Activated T-helper 2 cell treated with anti-CD3 and anti-CD28 coated beads, Interferon-gamma antibody, Interleukin-2, Interleukin-4, amounts not matched to agents 10 μg/mL and 5 μg/mL and 100 μg/mL, durations not matched to agents 14 hours and 24 hours and 36 hours (primary cell): ENCODE measurements at regions not wholly inside any gene's neighbourhood (a gene's known extent, or its start where the extent isn't known, plus 50 kb on each side); places are given as distances from the start of the nearest gene placed in this dataset.
"Not testable (repeated sequence)": the region's sequence is repeated elsewhere in the genome, so short reads cannot be mapped to it uniquely, and the experiment has no call there.

Experiments
- DNase-seq: peaks from one replicate; pipeline ENCODE4 v3.0.0; 2021; ENCODE audit warnings: low spot score
- H3K27ac Mint-ChIP-seq: one replicate; pipeline ENCODE4 v1.8.0; 2021; ENCODE audit warnings: mixed read lengths
- H3K27me3 Mint-ChIP-seq: one replicate; pipeline ENCODE4 v1.8.0; 2021; ENCODE audit warnings: low read depth, mixed read lengths
- H3K36me3 Mint-ChIP-seq: one replicate; pipeline ENCODE4 v1.8.0; 2021; ENCODE audit warnings: low read depth, mixed read lengths
- H3K4me1 Mint-ChIP-seq: one replicate; pipeline ENCODE4 v1.8.0; 2021; ENCODE audit warnings: low read depth, mixed read lengths
- H3K4me3 Mint-ChIP-seq: one replicate; pipeline ENCODE4 v1.8.0; 2021; ENCODE audit warnings: low read depth, mild to moderate bottlenecking, moderate library complexity, mixed read lengths
- H3K9me3 Mint-ChIP-seq: one replicate; pipeline ENCODE4 v1.8.0; 2021; ENCODE audit warnings: mixed read lengths
- intact Hi-C: fragments of 100-400 bp; cut with micrococcal nuclease; formaldehyde crosslinking; loops from one replicate; pipeline ENCODE4 v1.15.1; 2023

- DNase-seq = no peak
- intact Hi-C loops = no loop called here
- H3K4me1 Mint-ChIP-seq = peaks cover 7% of the 10 kb centered on the region
- no peak overlapping the region for H3K27ac Mint-ChIP-seq
- peaks cover 14% of the 10 kb centered on the region for H3K27me3 Mint-ChIP-seq
- no peak overlapping the region for H3K4me3 Mint-ChIP-seq
- no peaks in the 10 kb centered on the region for H3K36me3 Mint-ChIP-seq
- no peaks in the 10 kb centered on the region for H3K9me3 Mint-ChIP-seq
These were observed 184.0 kb upstream of the IL12B start for GRCh38 chr5:159514229-159514810.

- intact Hi-C loops = loop anchor here (5.0 kb wide), 2 partner anchors 183 to 402 kb away; partner anchors contain the start of genes ADRA1B and IL12B
- no peaks in the 10 kb centered on the region for H3K9me3 Mint-ChIP-seq
- peaks cover 7% of the 10 kb centered on the region for H3K4me1 Mint-ChIP-seq
- DNase-seq = no peak
- H3K4me3 Mint-ChIP-seq = no peak overlapping the region
- no peaks in the 10 kb centered on the region for H3K36me3 Mint-ChIP-seq
- no peak overlapping the region for H3K27ac Mint-ChIP-seq
- H3K27me3 Mint-ChIP-seq = peaks cover 14% of the 10 kb centered on the region
These were observed 184.9 kb upstream of the IL12B start for GRCh38 chr5:159515197-159515596.

GRCh38 chr5:159515909-159516415 lies 185.7 kb upstream of the IL12B start:
- intact Hi-C loops = loop anchor here (1.0 to 5.0 kb wide), 4 partner anchors 184 to 471 kb away; partner anchors contain the start of genes ADRA1B and IL12B
- peaks cover 14% of the 10 kb centered on the region for H3K27me3 Mint-ChIP-seq
- peaks cover 7% of the 10 kb centered on the region for H3K4me1 Mint-ChIP-seq
- H3K9me3 Mint-ChIP-seq = no peaks in the 10 kb centered on the region
- no peak overlapping the region for H3K27ac Mint-ChIP-seq
- no peak overlapping the region for H3K4me3 Mint-ChIP-seq
- H3K36me3 Mint-ChIP-seq = no peaks in the 10 kb centered on the region
- DNase-seq = peak; percentile 50

- intact Hi-C loops = loop anchor here (5.0 kb wide), 2 partner anchors 186 to 399 kb away; partner anchors contain the start of genes ADRA1B and IL12B
- Mint-ChIP-seq H3K4me1 (peaks cover 7% of the 10 kb centered on the region), H3K9me3 (no peaks in the 10 kb centered on the region), H3K36me3 (no peaks in the 10 kb centered on the region), H3K27me3 (peaks cover 6% of the 10 kb centered on the region), H3K4me3 (no peak overlapping the region), H3K27ac (no peak overlapping the region)
- no peak for DNase-seq
These were observed 188.1 kb upstream of the IL12B start for GRCh38 chr5:159518371-159518770.

- Mint-ChIP-seq H3K4me3 (no peak overlapping the region), H3K27ac (no peak overlapping the region), H3K4me1 (peaks cover 7% of the 10 kb centered on the region), H3K27me3 (peaks cover 6% of the 10 kb centered on the region), H3K9me3 (no peaks in the 10 kb centered on the region), H3K36me3 (no peaks in the 10 kb centered on the region)
- DNase-seq = no peak
- intact Hi-C loops = loop anchor here (5.0 kb wide), 2 partner anchors 187 to 398 kb away; partner anchors contain the start of genes ADRA1B and IL12B
These were observed 189.1 kb upstream of the IL12B start for GRCh38 chr5:159519365-159519764.

GRCh38 chr5:159522841-159523240 lies 192.6 kb upstream of the IL12B start:
- Mint-ChIP-seq H3K36me3 (no peaks in the 10 kb centered on the region), H3K27ac (no peak overlapping the region), H3K4me1 (no peaks in the 10 kb centered on the region), H3K4me3 (no peak overlapping the region), H3K9me3 (no peaks in the 10 kb centered on the region), H3K27me3 (no peaks in the 10 kb centered on the region)
- intact Hi-C loops = no loop called here
- DNase-seq = no peak

GRCh38 chr5:159524279-159524678 lies 194.0 kb upstream of the IL12B start:
- H3K27ac Mint-ChIP-seq, H3K36me3 Mint-ChIP-seq, DNase-seq, H3K4me1 Mint-ChIP-seq, H3K27me3 Mint-ChIP-seq, H3K9me3 Mint-ChIP-seq, intact Hi-C loops, H3K4me3 Mint-ChIP-seq: not testable (repeated sequence)

- Mint-ChIP-seq H3K4me1 (no peaks in the 10 kb centered on the region), H3K27ac (no peak overlapping the region), H3K4me3 (no peak overlapping the region), H3K9me3 (no peaks in the 10 kb centered on the region), H3K27me3 (no peaks in the 10 kb centered on the region), H3K36me3 (no peaks in the 10 kb centered on the region)
- DNase-seq = no peak
- intact Hi-C loops = no loop called here
These were observed 194.8 kb upstream of the IL12B start for GRCh38 chr5:159525117-159525516.

- H3K27me3 Mint-ChIP-seq = no peaks in the 10 kb centered on the region
- intact Hi-C loops = no loop called here
These were observed 197.4 kb upstream of the IL12B start for GRCh38 chr5:159527546-159528254.

GRCh38 chr5:159531554-159532105 lies 201.3 kb upstream of the IL12B start:
- H3K27me3 Mint-ChIP-seq = no peaks in the 10 kb centered on the region
- no peaks in the 10 kb centered on the region for H3K4me1 Mint-ChIP-seq
- no peak overlapping the region for H3K27ac Mint-ChIP-seq
- intact Hi-C loops = no loop called here
- DNase-seq = no peak
- H3K9me3 Mint-ChIP-seq = no peaks in the 10 kb centered on the region
- H3K36me3 Mint-ChIP-seq = no peaks in the 10 kb centered on the region
- H3K4me3 Mint-ChIP-seq = no peak overlapping the region

More at GRCh38 chr5:159527546-159528254, 197.4 kb upstream of the IL12B start:
- Mint-ChIP-seq H3K27ac (no peak overlapping the region), H3K36me3 (no peaks in the 10 kb centered on the region), H3K9me3 (no peaks in the 10 kb centered on the region), H3K4me1 (no peaks in the 10 kb centered on the region), H3K4me3 (no peak overlapping the region)
- DNase-seq = no peak

- no peak overlapping the region for H3K27ac Mint-ChIP-seq
- H3K9me3 Mint-ChIP-seq = no peaks in the 10 kb centered on the region
- H3K27me3 Mint-ChIP-seq = no peaks in the 10 kb centered on the region
- DNase-seq = no peak
- no peaks in the 10 kb centered on the region for H3K36me3 Mint-ChIP-seq
- H3K4me1 Mint-ChIP-seq = no peaks in the 10 kb centered on the region
- H3K4me3 Mint-ChIP-seq = no peak overlapping the region
- intact Hi-C loops = no loop called here
These were observed 202.9 kb upstream of the IL12B start for GRCh38 chr5:159533197-159533596.

GRCh38 chr5:159536166-159536565 lies 205.9 kb upstream of the IL12B start:
- H3K4me3 Mint-ChIP-seq = no peak overlapping the region
- no peaks in the 10 kb centered on the region for H3K36me3 Mint-ChIP-seq
- no peak for DNase-seq
- no peaks in the 10 kb centered on the region for H3K4me1 Mint-ChIP-seq
- intact Hi-C loops = no loop called here
- H3K27ac Mint-ChIP-seq = no peak overlapping the region
- H3K27me3 Mint-ChIP-seq = peaks cover 3% of the 10 kb centered on the region
- H3K9me3 Mint-ChIP-seq = no peaks in the 10 kb centered on the region

GRCh38 chr5:159536646-159537045 lies 206.4 kb upstream of the IL12B start:
- Mint-ChIP-seq H3K4me3 (no peak overlapping the region), H3K27ac (no peak overlapping the region), H3K9me3 (no peaks in the 10 kb centered on the region), H3K36me3 (no peaks in the 10 kb centered on the region), H3K27me3 (peaks cover 3% of the 10 kb centered on the region), H3K4me1 (no peaks in the 10 kb centered on the region)
- DNase-seq = no peak
- intact Hi-C loops = no loop called here
